GM21825 (cell line): ENCODE measurements at regions not wholly inside any gene's neighbourhood (a gene's known extent, or its start where the extent isn't known, plus 50 kb on each side); places are given as distances from the start of the nearest gene placed in this dataset.
"Not testable (repeated sequence)": the region's sequence is repeated elsewhere in the genome, so short reads cannot be mapped to it uniquely, and the experiment has no call there.

Experiments
- ATAC-seq: cut with Tn5 transposase; IDR thresholded peaks from one replicate; pipeline ENCODE4 v1.9.1; 2021; ENCODE audit warnings: mild to moderate bottlenecking, moderate library complexity; ENCODE audit not compliant: unreplicated experiment

- not testable (repeated sequence) for ATAC-seq
Observed at GRCh38 chr1:166784646-166785045, 54.6 kb upstream of the POGK start.

GRCh38 chr1:166785987-166786386 lies 53.3 kb upstream of the POGK start:
- ATAC-seq: no peak

- ATAC-seq: no peak
Observed at GRCh38 chr1:166789286-166789685, 50.0 kb upstream of the POGK start.
